Stimulated activated CD8-positive, alpha-beta memory T cell treated with anti-CD3 and anti-CD28 coated beads, Interleukin-7, amount 100 ng/mL, for 24 hours (primary cell): ENCODE measurements at regions not wholly inside any gene's neighbourhood (a gene's known extent, or its start where the extent isn't known, plus 50 kb on each side); places are given as distances from the start of the nearest gene placed in this dataset.
"Not testable (repeated sequence)": the region's sequence is repeated elsewhere in the genome, so short reads cannot be mapped to it uniquely, and the experiment has no call there.

ENCODE experiments used
- DNase-seq: peaks from one replicate; pipeline ENCODE4 v3.0.0-alpha.2; 2020; ENCODE audit warnings: low read depth

GRCh38 chr21:5065240-5066211 lies 5455.9 kb upstream of the TPTE start:
- peak; percentile 12 for DNase-seq

- DNase-seq, result not testable (repeated sequence)
Observed at GRCh38 chr21:5066682-5067251, 5454.6 kb upstream of the TPTE start.

- not testable (repeated sequence) for DNase-seq
Observed at GRCh38 chr21:5067326-5068048, 5453.9 kb upstream of the TPTE start.

GRCh38 chr21:5068649-5069048 lies 5452.7 kb upstream of the TPTE start:
- DNase-seq, result not testable (repeated sequence)

GRCh38 chr21:5071180-5071579 lies 5450.2 kb upstream of the TPTE start:
- not testable (repeated sequence) for DNase-seq

GRCh38 chr21:5076854-5077253 lies 5444.5 kb upstream of the TPTE start:
- DNase-seq, result not testable (repeated sequence)

GRCh38 chr21:5079361-5079760 lies 5442.0 kb upstream of the TPTE start:
- not testable (repeated sequence) for DNase-seq

GRCh38 chr21:5080015-5080414 lies 5441.4 kb upstream of the TPTE start:
- not testable (repeated sequence) for DNase-seq

GRCh38 chr21:5084246-5084645 lies 5437.1 kb upstream of the TPTE start:
- not testable (repeated sequence) for DNase-seq

GRCh38 chr21:5085456-5085855 lies 5435.9 kb upstream of the TPTE start:
- not testable (repeated sequence) for DNase-seq

GRCh38 chr21:5086416-5086815 lies 5435.0 kb upstream of the TPTE start:
- DNase-seq, result not testable (repeated sequence)

- DNase-seq, result not testable (repeated sequence)
Observed at GRCh38 chr21:5088820-5089219, 5432.6 kb upstream of the TPTE start.

GRCh38 chr21:5089399-5090089 lies 5431.8 kb upstream of the TPTE start:
- DNase-seq, result not testable (repeated sequence)

- not testable (repeated sequence) for DNase-seq
Observed at GRCh38 chr21:5090132-5091079, 5431.0 kb upstream of the TPTE start.

GRCh38 chr21:5091274-5091673 lies 5430.1 kb upstream of the TPTE start:
- not testable (repeated sequence) for DNase-seq

- not testable (repeated sequence) for DNase-seq
Observed at GRCh38 chr21:5095628-5096027, 5425.8 kb upstream of the TPTE start.

GRCh38 chr21:5098010-5098743 lies 5423.2 kb upstream of the TPTE start:
- DNase-seq, result not testable (repeated sequence)

GRCh38 chr21:5100604-5101174 lies 5420.7 kb upstream of the TPTE start:
- not testable (repeated sequence) for DNase-seq

GRCh38 chr21:5101749-5102148 lies 5419.6 kb upstream of the TPTE start:
- DNase-seq, result peak; percentile 46
